Muscle layer of colon (tissue), 2 donors: ENCODE measurements at regions not wholly inside any gene's neighbourhood (a gene's known extent, or its start where the extent isn't known, plus 50 kb on each side); places are given as distances from the start of the nearest gene placed in this dataset.

Experiments used
- H3K27ac ChIP-seq: one replicate; pipeline ENCODE4 v1.7.0; 2013; ENCODE audit warnings: low read depth, mild to moderate bottlenecking, low read length, moderate library complexity
- H3K27me3 ChIP-seq, 2 donors: one replicate each; pipeline ENCODE4 v1.7.0; 2013; ENCODE audit warnings: low read length in 2 of 2, mild to moderate bottlenecking in 2 of 2; ENCODE audit not compliant: insufficient read depth in 2 of 2, control insufficient read depth in 1 of 2
- H3K36me3 ChIP-seq: one replicate; pipeline ENCODE4 v1.7.0; 2013; ENCODE audit warnings: mild to moderate bottlenecking, low read length; ENCODE audit not compliant: insufficient read depth
- H3K4me1 ChIP-seq: one replicate; pipeline ENCODE4 v1.7.0; 2013; ENCODE audit warnings: mild to moderate bottlenecking, low read length; ENCODE audit not compliant: insufficient read depth
- H3K4me3 ChIP-seq, 2 donors: one replicate each; pipeline ENCODE4 v1.7.0; 2013; ENCODE audit warnings: low read length in 2 of 2, low read depth in 1 of 2, mild to moderate bottlenecking in 1 of 2, moderate library complexity in 1 of 2
- H3K9ac ChIP-seq: one replicate; pipeline ENCODE4 v1.7.0; 2013; ENCODE audit warnings: low read length
- H3K9me3 ChIP-seq: one replicate; pipeline ENCODE4 v1.7.0; 2013; ENCODE audit warnings: mild to moderate bottlenecking, low read length
- donor health status: abdominal sarcoma.
- donor health status: Adenocarcinoma of cecum.

GRCh38 chr5:29175774-29176173 lies 2017.7 kb upstream of the CDH6 start:
- H3K9ac ChIP-seq, result no peak overlapping the region
- peaks cover 5% of the 10 kb centered on the region for H3K4me1 ChIP-seq
- no peak overlapping the region for H3K27ac ChIP-seq
- no peaks in the 10 kb centered on the region for H3K36me3 ChIP-seq
- no peaks in the 10 kb centered on the region for H3K9me3 ChIP-seq
- no peak overlapping the region for H3K4me3 ChIP-seq
- H3K27me3 ChIP-seq, result no peaks in the 10 kb centered on the region

DNA sequence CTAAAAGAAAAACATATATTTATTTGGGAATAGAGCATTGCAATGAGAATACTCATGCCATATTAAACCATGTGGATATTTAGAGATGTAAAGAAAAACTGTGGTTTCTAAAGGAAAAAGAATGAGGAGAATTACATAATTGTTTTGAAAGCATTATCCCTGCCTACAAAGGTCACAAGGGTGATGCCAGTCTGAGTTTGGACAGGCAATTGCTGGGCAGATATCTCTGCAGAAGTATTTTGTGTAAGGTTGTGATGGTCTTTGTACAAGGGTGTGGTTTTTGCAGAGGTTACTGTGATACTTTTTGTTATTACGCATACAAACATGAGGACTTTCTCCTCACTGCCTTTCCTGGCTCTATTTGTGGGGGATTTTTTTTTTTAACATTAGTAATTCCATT lies 2022.9 kb upstream of the CDH6 start:
- Histone ChIP-seq H3K9ac (no peak overlapping the region), H3K27me3 (no peaks in the 10 kb centered on the region), H3K4me3 (no peak overlapping the region), H3K4me1 (no peaks in the 10 kb centered on the region), H3K36me3 (no peaks in the 10 kb centered on the region), H3K9me3 (no peaks in the 10 kb centered on the region), H3K27ac (no peak overlapping the region)

GRCh38 chr5:29169886-29170285 lies 2023.6 kb upstream of the CDH6 start:
- H3K9me3 ChIP-seq, result no peaks in the 10 kb centered on the region
- no peaks in the 10 kb centered on the region for H3K4me1 ChIP-seq
- no peak overlapping the region for H3K27ac ChIP-seq
- H3K4me3 ChIP-seq, result no peak overlapping the region
- H3K36me3 ChIP-seq, result no peaks in the 10 kb centered on the region
- no peaks in the 10 kb centered on the region for H3K27me3 ChIP-seq
- H3K9ac ChIP-seq, result no peak overlapping the region

DNA sequence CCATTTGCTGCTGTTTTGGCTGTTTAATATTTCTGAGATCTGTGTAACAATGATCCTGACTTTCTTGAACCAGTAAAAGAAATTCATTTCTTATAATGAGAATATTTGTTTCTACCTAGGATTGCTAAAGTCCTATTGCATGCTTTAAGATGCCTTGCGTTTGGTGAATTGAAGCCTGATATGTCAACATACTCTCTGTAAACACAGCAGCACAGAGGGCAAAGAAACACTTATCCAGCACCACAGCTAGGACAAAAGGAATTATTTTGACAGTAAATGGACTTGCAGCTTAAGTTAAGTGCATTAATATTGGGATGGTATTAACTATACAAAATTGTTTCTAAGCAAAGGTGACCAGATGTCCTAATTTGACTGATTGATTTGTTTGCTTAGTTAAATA lies 2031.2 kb upstream of the CDH6 start:
- H3K9ac ChIP-seq, result no peak overlapping the region
- H3K36me3 ChIP-seq, result no peaks in the 10 kb centered on the region
- no peaks in the 10 kb centered on the region for H3K9me3 ChIP-seq
- no peak overlapping the region for H3K4me3 ChIP-seq
- H3K27me3 ChIP-seq, result no peaks in the 10 kb centered on the region
- no peak overlapping the region for H3K27ac ChIP-seq
- no peaks in the 10 kb centered on the region for H3K4me1 ChIP-seq

DNA sequence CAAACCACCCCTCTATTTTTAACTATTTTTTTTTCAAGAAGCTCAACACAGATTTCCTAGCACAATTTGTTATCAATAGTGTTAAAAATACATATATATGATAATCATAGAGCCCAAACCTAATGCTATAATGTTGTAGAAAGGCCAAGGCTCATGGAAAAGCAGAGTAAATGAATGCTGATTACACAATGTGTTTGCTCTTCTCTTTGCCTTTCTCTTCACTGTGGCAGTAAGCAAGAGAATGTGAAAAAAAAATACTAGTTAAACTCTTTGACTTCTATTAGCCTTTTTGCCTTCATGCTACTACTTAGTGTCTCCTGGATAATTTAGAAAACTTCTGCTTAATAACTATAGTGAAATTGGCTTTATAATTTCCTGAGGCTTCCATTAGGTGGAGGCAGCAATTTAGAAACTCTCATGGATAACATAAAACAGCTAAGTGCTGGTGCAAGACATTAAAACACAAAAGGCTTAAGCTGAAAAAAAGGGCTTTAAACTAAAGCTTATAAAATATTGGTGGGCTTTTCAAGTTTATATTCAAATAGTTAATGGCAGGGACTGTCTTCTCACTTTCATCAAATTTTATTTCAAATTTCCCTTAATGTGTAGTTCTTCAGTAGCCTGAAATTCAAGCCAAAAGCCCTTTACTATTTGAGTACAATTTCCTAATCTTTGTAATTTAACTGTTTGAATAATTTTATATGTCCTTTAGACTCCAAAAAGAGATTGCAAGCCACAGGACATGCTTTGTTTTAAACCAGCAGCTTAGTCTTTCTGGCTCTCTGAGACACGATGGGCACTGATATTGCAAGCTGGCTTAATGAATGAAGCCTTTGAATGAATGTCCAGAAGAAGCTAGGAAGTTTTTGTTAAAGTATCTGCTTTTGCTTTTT lies 2031.8 kb upstream of the CDH6 start:
- Histone ChIP-seq H3K9me3 (no peaks in the 10 kb centered on the region), H3K27ac (no peak overlapping the region), H3K27me3 (no peaks in the 10 kb centered on the region), H3K9ac (no peak overlapping the region), H3K36me3 (no peaks in the 10 kb centered on the region), H3K4me1 (no peaks in the 10 kb centered on the region), H3K4me3 (no peak overlapping the region)

DNA sequence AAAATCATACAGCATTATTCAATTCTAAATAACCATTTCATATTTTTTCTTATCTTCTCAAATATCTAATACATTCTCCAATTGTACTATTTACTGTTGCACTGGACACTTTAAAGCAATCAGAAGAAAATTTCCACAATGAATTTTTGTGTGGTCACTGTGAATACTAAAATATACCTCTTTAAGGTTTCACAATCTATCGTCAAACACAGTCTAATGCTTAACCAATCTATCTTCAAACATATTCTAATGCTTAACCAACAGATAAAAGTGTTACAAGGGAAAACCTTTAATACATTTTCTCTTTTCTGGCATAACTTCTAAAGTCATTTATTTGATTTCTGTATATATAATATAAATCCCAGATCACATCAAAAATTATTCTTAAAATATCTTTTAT lies 2035.5 kb upstream of the CDH6 start:
- Histone ChIP-seq H3K27me3 (no peaks in the 10 kb centered on the region), H3K9me3 (no peaks in the 10 kb centered on the region), H3K4me3 (no peak overlapping the region), H3K27ac (no peak overlapping the region), H3K36me3 (no peaks in the 10 kb centered on the region), H3K9ac (no peak overlapping the region), H3K4me1 (no peaks in the 10 kb centered on the region)

DNA sequence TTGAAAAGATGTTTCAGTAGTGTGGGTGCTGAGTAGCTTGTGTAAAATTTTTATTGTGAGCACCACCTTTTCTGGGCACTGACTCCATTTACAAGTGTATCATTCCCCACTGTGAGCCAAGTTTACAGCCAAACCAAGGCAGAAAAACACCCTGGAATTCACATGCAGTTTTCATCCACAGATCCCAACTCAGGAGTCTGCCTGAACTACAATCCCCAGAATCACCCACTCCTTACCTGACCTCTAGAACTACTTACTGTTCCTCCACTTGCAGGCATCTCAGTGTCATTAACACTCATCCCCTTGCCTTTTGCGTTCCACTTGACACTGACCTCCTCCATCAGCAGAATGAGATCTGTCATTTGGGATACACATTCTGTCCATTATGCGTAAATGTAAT lies 2042.6 kb upstream of the CDH6 start:
- no peak overlapping the region for H3K9ac ChIP-seq
- H3K27ac ChIP-seq, result no peak overlapping the region
- H3K36me3 ChIP-seq, result no peaks in the 10 kb centered on the region
- no peaks in the 10 kb centered on the region for H3K4me1 ChIP-seq
- H3K27me3 ChIP-seq, result no peaks in the 10 kb centered on the region
- no peaks in the 10 kb centered on the region for H3K9me3 ChIP-seq
- no peak overlapping the region for H3K4me3 ChIP-seq

GRCh38 chr5:29148581-29148980 lies 2044.9 kb upstream of the CDH6 start:
- H3K27ac ChIP-seq, result no peak overlapping the region
- H3K4me1 ChIP-seq, result no peaks in the 10 kb centered on the region
- no peak overlapping the region for H3K4me3 ChIP-seq
- no peak overlapping the region for H3K9ac ChIP-seq
- H3K27me3 ChIP-seq, result no peaks in the 10 kb centered on the region
- H3K9me3 ChIP-seq, result no peaks in the 10 kb centered on the region
- H3K36me3 ChIP-seq, result no peaks in the 10 kb centered on the region

- Histone ChIP-seq H3K36me3 (no peaks in the 10 kb centered on the region), H3K9me3 (no peaks in the 10 kb centered on the region), H3K27ac (no peak overlapping the region), H3K9ac (no peak overlapping the region), H3K27me3 (no peaks in the 10 kb centered on the region), H3K4me1 (no peaks in the 10 kb centered on the region), H3K4me3 (no peak overlapping the region)
These were observed 2045.4 kb upstream of the CDH6 start for GRCh38 chr5:29148073-29148472.

DNA sequence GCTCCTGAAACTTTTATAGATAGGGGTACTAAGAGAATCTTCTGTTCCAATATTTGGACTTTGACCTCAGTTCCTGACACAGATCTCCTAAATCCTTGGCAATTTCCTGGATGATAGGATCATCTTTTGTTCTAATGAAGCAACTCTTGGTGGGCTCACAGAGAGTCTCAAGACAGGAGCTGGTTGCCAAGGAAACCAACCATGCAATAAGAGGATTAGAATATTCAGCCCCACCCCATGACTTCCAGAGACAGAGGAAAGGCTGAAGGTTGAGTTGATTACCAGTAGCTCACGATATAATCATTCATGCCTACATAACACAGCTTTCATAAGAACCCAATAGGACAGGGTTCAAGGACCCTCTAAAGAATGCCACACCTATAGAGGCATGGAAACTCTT lies 2050.2 kb upstream of the CDH6 start:
- no peaks in the 10 kb centered on the region for H3K9me3 ChIP-seq
- no peaks in the 10 kb centered on the region for H3K36me3 ChIP-seq
- no peak overlapping the region for H3K9ac ChIP-seq
- H3K4me3 ChIP-seq, result no peak overlapping the region
- H3K27ac ChIP-seq, result no peak overlapping the region
- H3K4me1 ChIP-seq, result no peaks in the 10 kb centered on the region
- no peaks in the 10 kb centered on the region for H3K27me3 ChIP-seq

- Histone ChIP-seq H3K27me3 (no peaks in the 10 kb centered on the region), H3K4me3 (no peak overlapping the region), H3K36me3 (no peaks in the 10 kb centered on the region), H3K27ac (no peak overlapping the region), H3K9ac (no peak overlapping the region), H3K9me3 (peaks cover 4% of the 10 kb centered on the region), H3K4me1 (no peaks in the 10 kb centered on the region)
These were observed 2059.1 kb upstream of the CDH6 start for GRCh38 chr5:29134418-29134817.

GRCh38 chr5:29131285-29131684 lies 2062.2 kb upstream of the CDH6 start:
- H3K27ac ChIP-seq, result no peak overlapping the region
- H3K36me3 ChIP-seq, result no peaks in the 10 kb centered on the region
- no peaks in the 10 kb centered on the region for H3K4me1 ChIP-seq
- no peak overlapping the region for H3K9ac ChIP-seq
- peaks cover 4% of the 10 kb centered on the region for H3K9me3 ChIP-seq
- H3K27me3 ChIP-seq, result no peaks in the 10 kb centered on the region
- H3K4me3 ChIP-seq, result no peak overlapping the region
